NOMO-1 treated with dmso at 0.1 percent for 144 hours (cell line): ENCODE measurements at regions not wholly inside any gene's neighbourhood (a gene's known extent, or its start where the extent isn't known, plus 50 kb on each side); places are given as distances from the start of the nearest gene placed in this dataset.

Source experiments
- DNase-seq: peaks from one replicate; lab custom pipeline; 2025; ENCODE audit not compliant: unreplicated experiment; lab: John Stamatoyannopoulos, UW

DNA sequence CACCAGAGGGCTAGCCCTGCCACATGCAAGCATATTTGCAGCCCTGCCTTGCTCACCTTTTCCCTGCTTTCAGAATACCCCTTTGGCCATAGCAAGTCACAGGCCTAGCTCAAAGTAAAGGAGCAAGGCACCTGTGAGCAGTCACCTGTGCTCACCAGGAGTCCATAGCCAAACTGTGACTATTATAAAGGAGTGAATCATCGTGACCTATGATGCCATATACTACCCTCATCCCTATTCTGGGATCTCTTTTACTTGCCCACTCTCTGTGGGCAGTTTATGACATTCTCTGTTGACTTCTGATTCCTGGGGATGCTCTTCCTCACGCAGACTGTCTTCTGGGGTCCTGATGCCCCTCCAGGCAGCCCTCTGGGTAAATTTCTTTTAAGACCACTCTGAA lies 200.5 kb upstream of the NLRP1 start:
- no peak for DNase-seq

DNA sequence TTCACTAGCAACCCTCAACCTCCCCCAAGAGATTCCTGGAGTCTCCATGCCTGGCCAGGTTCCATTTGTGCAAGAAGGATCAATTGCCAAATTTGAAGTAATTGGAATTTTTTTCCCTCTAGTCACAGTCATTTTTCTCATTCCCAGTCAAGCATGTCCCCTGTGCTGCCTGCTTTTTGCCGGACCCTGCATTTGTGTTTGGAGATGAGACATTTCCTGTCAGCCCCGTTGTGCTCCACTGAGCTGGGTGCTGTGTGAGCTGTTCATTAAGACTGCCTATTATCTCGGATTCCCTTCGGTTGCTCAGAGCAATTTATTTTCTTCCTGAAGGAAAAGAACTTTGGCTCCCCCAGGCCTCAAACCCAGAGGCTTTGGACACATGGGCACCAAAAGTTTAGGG lies 201.0 kb upstream of the NLRP1 start:
- DNase-seq = no peak

DNA sequence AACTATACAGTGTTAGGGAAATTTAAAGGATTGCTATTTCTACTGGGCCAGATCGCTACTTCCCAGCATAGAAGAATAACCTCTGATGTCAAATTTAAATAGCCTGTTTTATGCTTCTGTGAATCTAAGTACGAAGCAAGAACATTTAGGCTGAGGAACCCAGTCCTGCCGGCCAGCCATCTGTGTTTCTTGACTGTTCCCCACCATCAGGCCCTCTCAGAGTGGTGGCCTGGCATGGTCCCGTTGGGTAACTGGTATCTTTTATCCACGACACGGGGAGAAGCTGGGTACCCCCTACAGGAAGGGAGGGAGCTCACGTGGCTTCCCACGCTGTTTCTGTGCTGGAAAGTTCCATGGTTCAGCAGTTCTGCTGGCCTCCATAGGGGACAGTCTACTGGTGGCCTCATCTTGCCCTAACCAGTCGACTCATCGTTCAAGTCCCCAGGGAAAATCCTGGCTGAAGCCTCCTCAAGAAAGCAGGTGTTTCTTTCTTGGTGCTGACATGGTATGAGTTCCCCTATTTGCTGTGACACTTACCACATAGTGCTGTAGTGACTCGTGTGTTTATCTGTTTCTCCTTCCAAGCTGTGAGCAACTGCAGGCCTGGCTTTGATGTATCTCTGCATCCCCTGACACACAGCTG lies 201.7 kb upstream of the NLRP1 start:
- DNase-seq = no peak

DNA sequence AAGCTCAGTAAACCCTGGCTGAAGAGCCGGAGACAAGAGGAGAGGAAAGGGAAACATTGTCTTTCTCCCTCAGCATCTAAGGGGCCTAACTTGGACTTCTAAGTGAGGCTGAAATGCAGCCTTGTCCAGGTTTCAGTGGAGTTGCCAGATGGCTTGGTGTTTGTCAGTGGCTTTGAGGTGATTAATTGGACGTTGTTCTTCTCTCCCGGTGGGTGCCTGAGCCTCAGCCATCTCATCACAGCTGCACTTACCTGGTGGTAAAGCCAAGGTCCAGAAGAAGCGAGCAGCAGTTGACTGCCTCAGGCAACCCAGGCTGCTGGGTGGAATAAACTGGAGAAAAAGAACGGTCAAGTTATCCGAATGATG lies 202.2 kb upstream of the NLRP1 start:
- DNase-seq = no peak

DNA sequence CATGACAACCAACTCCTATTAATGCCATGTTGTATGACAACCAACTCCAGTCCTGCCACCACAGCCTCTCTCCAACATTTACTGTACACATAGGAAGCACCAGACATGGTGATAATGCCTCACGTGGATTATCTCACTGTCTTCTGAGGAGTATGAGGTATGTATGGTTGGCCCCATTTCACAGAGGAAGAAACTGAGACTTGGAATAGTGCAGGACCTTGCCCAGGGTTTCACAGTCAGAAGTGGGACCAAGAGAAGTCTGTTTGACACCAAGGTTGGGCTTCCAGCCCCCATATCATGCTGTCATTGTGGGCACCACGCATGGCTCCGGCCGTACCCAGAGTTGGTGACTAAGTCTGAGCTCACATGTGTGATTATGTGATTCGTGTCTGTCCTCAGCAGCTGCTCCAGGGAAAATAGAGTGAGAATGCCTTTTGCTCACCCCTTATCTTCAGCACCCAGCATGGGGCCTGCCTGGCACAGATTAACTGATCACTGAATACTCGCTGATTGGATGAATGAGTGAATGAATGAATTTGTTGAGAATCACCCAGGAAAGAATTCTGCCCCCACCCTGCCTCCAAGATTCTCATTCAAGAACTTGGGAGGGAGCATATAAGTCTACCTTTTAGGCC lies 204.1 kb upstream of the NLRP1 start:
- DNase-seq = no peak

DNA sequence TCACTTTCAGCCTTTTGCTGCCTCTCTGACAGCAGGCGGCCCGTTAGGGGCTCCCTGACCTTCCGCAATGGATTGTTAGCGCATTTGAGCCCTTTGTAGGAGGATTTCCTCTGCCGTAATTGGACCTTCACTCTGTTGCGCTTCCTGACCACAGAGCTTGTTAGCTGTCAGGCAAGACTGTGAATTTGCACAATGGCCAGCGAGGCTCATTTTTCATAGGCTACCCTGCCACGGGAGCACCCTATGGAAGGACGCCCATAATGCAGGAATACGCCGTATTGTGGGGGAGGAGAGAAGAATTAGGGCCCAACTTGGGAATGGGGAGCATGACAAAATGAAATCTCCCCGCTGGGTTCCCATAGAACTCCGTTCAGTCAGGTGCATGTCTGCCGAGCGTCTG lies 205.2 kb upstream of the NLRP1 start:
- DNase-seq = no peak

DNA sequence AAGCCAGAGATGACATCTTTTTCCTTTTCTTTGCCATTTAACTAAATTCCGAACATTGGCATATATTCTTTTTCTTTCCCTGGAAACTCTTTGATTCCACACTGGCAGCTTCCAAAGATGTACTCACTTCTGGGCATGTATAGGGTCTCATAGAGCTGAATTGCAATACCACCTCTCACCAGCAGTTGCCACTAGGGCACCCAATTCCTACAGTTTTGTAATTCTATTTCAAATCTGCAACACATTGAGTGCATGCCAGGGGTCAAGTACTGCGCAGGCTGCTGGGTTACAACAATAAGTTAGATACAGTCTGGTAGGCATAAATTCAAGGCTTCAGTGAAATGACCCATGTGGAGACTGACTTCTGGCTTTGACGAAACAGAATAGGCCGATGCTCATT lies 208.8 kb upstream of the NLRP1 start:
- no peak for DNase-seq

DNA sequence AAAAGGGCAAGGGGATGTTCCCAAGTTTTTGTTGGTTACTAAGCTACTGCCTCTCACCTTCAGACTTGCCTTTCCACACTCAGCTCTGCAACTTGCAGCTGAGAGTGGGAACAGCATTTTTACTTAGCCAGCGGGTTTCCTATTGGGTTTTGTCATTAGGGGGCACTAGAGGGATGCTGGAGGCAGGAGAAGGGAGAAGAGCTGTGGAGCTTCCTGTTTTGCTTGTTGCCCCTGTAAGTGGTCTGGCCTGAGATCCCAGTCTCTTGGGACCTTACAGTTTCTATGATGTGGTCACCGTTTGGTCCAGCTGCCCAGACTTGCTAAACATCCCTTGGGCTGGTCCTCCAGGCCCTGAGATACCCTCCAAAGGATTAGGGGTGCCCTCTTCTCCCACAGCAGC lies 209.6 kb upstream of the NLRP1 start:
- DNase-seq = no peak

DNA sequence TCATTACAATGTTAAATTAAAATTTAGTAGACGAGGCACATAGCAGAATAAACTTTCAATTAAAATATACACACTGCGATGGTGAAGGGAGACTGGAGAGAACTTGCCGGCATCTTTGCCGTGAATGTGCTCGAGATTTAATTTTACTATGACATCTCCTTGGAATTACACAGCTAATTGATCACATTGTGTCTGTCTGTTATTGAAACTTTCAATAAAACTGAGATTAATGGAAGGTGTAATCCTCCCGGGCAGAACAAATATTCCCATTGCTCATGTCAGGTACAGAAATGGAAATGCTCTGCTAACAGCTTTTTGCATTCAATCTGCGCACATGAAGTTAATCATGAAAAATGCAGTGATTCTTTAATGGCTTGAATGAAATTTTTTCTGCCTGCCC lies 210.1 kb upstream of the NLRP1 start:
- DNase-seq = no peak

DNA sequence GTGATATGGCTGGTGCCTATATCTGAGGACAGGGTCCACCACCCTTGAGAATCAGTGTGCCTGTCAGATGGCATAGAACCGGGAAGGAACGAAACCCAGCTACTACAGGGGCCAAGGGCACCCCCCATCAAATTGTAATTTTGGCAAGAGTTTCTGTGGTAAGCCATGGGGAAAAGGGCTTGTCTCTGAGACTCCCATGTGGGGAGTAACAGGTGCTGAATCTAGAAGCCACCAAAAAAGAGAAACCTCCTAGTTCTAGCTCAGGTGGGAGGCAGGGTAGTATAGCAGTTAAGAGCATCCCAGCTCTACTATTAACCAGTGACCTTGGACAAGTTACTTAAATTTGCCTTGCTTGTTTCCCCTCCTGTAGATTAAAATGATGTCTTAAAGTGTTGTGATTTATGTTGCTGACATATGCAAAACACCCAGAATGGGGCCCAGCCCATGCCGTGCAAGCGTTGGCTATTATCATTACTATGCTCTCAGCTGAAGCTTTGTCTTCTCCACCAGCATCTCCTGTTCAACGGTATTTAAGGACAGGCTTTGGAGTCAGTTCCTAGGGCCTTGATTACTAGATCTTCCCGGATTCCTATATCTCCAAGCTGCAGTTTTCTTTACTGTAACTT lies 210.7 kb upstream of the NLRP1 start:
- DNase-seq = no peak

DNA sequence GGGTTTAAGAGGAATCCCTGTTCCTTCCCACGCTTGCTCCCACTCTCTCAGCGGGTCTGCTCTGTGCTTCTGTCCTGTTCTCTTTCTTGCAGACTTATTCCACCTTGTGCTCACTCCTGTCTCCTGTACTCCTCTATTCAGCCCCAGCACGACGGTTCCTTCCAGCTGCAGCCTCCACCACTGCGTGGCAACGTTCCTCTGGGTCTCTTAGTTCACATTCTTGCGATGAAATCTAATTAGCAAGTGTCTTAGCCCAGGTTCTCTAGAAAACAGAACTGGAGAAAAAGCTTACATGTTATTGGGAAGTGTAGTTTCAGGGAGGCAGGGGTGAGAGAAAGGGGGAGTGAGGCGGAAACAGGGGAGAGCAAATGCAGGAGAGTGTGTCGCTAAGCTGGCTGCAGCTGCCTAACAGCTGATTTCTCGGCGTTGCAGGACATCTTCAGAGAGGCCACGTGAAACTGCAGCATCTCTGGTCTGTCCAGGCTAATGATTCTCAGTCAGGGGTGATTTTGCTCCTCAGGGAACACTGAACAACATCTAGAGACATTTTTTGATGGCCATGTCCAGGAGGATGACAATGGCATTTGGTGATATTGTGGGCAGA lies 213.2 kb upstream of the NLRP1 start:
- no peak for DNase-seq

DNA sequence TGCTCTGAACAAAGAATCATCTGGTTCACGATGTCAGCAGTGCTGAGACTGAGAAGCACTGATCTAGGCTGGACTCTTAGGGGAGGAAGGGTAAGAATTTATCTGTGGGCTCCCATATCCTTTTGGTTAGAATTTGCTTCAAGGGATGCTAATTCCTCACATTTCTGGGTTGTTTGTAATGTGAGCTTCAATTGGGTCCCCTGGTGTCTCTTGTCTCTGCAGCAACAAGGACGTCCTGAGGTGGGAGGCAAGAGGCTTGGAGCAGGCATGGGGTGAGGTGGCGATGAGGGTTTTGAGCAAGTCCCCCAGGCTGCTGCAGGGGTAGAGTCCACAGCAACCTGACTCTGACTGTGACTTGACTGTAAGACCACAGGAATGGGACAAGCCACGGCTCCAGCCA lies 213.8 kb upstream of the NLRP1 start:
- DNase-seq = no peak

DNA sequence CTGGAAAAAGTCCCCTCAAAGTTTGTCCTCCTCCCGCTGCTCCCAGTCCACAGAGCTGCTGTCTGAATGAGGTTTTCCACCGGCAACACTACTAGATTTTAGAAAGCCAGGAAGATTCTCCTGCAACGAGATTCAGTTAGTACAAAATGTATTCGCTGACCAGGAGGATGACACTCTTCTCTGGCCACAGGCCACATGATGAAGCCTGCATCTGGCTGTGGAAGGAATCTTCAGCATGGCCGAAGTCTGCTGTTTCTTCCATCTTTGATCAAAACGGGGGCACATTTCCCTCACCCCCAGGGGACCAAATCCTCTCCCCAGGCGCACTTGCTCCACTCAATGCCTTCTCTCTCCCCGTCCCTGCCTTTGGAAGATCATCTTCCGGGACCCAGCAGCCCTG lies 215.8 kb upstream of the NLRP1 start:
- no peak for DNase-seq

DNA sequence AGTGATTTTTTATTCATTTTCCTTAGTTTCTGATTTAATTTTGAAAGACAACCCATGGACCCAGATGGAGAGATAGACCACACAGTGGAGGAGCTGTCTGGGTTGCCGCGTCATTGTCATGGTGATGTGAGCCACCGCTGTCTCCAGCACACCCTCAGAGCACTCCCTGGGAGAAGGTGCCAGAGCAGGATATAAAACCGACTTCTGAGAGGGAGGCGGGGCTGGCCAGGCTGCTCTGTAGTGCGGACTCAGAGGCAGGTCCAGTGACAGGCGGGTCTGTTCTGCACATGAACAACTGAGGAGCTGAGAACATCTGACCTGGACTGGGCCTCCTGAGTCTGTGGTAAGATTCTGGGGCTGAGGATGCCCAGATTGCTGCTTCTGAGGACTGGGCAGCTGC lies 216.3 kb upstream of the NLRP1 start:
- no peak for DNase-seq

DNA sequence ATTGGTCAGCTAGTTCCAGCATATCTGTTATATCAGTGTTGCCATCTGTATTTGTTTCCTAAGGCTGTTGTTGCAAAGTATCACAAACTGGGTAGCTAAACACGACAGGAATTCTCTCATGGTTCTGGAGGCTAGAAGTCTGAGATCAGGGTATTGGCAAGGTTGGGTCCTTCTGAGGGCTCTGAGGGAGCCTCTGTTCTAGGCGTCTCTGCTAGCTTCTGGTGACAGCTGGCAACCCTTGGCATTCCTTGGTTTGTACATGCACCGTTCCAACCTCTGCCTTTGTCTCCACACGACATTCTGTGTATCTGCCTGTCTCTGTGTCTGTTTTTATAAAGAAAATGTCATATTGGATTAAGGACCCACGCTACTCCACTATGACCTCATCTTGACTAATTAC lies 219.9 kb upstream of the NLRP1 start:
- no peak for DNase-seq

DNA sequence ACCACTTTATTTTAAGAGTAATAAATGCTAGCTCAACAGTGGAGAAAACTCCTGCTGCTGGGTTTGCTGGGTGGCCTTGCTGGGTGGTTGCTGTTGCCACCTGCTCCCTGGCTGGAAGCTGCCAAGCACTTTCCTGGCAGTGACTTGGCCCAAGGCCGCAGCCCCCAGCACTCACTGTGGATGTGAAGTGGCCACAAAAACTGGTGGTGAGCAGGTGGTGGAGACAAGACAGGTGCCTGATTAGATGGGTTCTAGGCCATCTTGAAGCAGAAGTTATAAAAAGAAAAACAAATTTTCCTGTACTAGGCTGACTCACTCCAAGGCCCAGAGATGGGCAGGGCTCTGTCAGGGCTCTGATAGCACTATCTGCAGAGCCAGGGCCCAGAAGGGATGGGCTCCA lies 224.7 kb upstream of the NLRP1 start:
- DNase-seq = no peak

DNA sequence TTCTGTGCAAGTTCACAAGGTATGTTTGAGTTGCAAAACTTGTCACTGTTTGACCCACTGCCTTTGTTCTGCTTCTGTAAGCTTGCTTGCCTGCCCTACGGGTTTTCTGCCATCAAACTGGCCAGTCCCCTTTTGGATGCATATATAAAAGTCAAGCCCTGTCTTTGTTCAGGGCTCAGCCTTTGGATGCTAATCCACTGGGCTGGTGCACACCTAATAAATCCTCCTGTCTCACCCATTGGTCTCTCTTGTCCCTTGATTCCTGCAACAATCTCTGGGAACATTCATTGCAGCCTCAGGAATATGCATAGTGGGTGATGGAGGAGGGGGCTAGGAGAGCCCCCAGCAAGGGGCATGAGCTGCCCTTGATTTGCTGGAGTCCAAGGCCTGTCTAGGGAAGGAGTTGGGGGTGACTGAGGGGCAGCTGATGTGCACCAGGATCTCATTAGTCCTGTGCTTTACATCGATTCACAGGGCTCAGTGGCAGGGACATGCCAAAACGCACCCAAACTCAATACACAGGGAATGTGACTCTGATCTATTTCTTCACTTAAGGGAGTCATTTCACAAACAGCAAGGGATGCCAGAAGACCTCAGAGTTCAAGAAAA lies 225.4 kb upstream of the NLRP1 start:
- no peak for DNase-seq

DNA sequence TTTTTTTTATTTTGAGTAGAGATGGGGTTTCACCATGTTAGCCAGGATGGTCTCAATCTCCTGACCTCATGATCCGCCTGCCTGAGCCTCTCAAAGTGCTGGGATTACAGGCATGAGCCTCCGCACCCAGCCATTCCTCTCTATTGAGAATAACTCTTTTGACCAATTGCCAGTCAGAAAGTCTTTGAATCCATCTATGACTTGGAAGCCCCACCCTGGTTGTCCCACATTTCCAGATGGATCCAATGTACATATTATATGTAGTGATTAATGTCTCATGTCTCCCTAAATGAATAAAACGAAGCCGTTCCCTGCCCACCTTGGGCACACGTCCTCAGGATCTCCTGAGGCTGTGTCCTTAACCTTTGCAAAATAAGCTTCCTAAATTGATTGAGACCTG lies 228.3 kb upstream of the NLRP1 start:
- DNase-seq = no peak

DNA sequence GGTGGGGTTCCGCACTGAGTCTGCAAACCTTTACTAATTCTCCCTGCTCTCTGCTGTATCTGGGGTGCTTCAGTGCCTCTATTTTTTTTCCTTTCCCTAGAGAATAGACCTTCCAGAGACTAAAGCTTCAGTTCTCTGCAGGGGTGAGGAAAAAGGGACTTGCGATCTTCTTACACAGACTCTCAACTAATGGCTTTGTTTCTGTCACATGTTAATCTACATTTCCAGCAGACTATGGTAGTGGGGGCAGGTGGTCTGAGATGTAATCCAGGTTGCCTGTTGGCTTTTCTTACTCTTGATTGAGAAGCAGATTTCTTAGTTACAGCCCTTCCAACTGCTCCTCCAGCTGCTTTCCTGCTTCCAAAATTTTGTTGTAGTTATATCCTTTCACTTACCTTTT lies 229.0 kb upstream of the NLRP1 start:
- DNase-seq = no peak

DNA sequence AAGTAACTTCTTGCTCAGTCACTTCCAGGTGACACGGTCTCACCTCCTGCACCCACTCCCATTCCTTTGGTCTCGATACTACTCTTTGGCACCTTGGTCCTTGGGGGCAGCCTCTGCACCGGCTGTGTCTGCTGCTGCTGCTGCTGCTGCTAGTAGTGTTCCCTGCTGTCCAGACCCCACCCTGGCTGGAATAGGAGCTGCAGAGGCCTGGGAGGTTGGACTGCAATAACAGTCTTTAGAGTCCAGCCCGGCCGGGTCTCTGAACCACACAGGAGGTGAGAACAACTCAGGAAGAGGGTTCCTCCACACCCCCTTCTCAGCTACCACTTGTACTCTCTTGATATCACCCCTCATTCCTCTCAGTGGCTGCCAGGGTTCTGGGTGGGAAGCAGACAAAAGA lies 231.1 kb upstream of the NLRP1 start:
- DNase-seq = no peak

DNA sequence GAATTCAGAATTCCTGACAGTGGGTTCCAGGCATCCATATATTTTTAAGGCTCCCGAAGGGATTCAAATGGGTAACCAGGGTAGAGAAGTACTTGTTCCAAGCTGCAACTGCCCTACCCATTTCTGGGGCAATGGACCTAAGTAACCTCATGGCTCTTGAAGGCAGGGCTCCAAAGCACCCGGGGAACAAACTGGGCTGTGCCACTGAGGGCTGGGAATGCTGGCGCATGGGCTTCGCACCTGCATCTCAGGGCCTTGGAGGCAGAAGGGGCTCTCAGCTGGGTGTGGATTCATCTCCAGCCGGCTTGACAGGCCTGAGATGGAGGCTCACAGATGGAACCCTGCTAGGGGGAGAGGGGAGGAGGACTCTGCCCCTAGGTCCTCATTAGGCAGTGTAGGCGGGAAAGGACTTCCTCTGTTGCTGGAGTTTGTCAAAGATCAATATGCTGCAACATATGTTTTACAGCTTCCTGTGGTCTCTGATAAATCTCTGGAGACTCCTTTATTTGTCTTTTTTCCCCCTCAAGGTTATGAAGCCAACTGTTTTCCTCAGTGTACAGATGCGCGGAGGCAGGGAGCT lies 232.3 kb upstream of the NLRP1 start:
- no peak for DNase-seq
